ENCODE measurements at regions not wholly inside any gene's neighbourhood (a gene's known extent, or its start where the extent isn't known, plus 50 kb on each side); places are given as distances from the start of the nearest gene placed in this dataset.
A peak's percentile ranks its signal among the peaks of the same experiment; 100 is the strongest.

DNA sequence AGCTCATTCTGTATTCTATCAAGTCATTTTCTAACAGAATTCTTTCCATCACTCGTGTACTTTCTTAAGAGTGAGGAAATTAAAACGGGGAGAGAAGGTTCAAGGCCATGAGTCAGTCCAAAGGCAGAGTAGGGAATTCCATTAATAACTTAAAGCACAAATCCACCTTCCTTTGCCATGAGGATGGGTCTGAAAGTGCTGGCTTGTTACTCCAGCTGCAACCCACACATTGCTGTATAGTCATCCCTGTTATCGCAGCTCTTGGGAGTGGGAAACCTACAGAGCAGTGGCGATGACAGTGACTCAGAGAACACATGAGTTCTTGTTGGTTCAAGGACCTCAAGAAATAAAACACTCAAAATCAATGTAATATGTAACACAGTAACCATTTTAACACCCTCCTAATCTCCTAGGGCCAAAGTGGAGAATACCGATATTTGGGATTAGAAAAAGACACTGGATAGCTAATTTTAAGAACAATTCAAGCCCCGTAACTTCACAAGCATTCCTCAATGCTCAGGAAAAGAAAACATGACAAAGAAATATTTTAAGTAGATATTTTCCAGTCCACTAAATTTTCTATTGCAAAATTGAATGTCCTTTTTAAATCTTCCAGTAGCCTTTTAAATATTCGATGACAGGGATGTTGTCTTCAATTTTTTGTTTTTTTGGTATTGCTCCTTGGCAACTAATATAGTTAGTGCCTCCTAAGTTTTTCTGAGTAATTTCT is 179.9 kb upstream of the THBS1 start (continued):
- TF ChIP-seq, protein P1, sequence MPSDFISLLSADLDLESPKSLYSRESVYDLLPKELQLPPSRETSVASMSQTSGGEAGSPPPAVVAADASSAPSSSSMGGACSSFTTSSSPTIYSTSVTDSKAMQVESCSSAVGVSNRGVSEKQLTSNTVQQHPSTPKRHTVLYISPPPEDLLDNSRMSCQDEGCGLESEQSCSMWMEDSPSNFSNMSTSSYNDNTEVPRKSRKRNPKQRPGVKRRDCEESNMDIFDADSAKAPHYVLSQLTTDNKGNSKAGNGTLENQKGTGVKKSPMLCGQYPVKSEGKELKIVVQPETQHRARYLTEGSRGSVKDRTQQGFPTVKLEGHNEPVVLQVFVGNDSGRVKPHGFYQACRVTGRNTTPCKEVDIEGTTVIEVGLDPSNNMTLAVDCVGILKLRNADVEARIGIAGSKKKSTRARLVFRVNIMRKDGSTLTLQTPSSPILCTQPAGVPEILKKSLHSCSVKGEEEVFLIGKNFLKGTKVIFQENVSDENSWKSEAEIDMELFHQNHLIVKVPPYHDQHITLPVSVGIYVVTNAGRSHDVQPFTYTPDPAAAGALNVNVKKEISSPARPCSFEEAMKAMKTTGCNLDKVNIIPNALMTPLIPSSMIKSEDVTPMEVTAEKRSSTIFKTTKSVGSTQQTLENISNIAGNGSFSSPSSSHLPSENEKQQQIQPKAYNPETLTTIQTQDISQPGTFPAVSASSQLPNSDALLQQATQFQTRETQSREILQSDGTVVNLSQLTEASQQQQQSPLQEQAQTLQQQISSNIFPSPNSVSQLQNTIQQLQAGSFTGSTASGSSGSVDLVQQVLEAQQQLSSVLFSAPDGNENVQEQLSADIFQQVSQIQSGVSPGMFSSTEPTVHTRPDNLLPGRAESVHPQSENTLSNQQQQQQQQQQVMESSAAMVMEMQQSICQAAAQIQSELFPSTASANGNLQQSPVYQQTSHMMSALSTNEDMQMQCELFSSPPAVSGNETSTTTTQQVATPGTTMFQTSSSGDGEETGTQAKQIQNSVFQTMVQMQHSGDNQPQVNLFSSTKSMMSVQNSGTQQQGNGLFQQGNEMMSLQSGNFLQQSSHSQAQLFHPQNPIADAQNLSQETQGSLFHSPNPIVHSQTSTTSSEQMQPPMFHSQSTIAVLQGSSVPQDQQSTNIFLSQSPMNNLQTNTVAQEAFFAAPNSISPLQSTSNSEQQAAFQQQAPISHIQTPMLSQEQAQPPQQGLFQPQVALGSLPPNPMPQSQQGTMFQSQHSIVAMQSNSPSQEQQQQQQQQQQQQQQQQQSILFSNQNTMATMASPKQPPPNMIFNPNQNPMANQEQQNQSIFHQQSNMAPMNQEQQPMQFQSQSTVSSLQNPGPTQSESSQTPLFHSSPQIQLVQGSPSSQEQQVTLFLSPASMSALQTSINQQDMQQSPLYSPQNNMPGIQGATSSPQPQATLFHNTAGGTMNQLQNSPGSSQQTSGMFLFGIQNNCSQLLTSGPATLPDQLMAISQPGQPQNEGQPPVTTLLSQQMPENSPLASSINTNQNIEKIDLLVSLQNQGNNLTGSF (CRISPR knock-in tag; IDR thresholded peaks at IDR 0.05) = no peak

DNA sequence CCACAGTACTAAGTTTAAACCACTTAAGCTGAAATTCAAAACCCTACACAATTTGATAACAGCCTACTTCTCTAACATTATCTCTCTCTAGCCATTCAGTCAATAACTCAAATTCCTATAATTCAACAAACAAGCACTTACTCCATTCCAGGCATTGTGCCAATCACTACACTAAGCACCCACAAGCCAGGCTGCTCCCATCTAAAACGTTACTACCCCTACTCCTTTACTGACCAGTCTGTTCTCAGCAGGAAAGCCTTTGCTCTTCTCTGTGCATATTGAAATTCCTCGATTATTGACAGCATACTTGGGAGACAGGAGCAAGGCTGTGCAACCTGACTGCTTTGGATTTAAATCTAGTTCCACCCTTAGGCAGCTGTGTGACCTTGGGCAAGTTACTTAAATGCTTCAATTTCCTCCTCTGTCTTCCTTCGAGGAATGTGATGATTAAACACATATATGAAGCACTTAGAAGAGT is 177.2 kb upstream of the THBS1 start:
- no peaks in the 10 kb centered on the region; a peak in 2 of 5 replicates for H3K27me3 ChIP-seq (ENCODE audit: control insufficient read depth in 1 of 2, insufficient read depth in 2 of 2, low read length in 2 of 2)
- no peaks in the 10 kb centered on the region for H3K9me3 ChIP-seq (ENCODE audit: low read length)
- TF ChIP-seq MZF1 (CRISPR knock-in tag; IDR thresholded peaks at IDR 0.05; ENCODE audit: borderline replicate concordance) (no peak), KDM5A (IDR thresholded peaks at IDR 0.05; ENCODE audit: borderline replicate concordance, low read length) (no peak), ZSCAN9 (CRISPR knock-in tag; IDR thresholded peaks at IDR 0.05; ENCODE audit: borderline replicate concordance) (no peak), ZNF569 (CRISPR knock-in tag; IDR thresholded peaks at IDR 0.05; ENCODE audit: borderline replicate concordance) (no peak), ZNF260 (CRISPR knock-in tag; IDR thresholded peaks at IDR 0.05; ENCODE audit: borderline replicate concordance, low read depth) (no peak), SIN3B (IDR thresholded peaks at IDR 0.05; ENCODE audit: low read length) (no peak), ZNF776 (CRISPR knock-in tag; IDR thresholded peaks at IDR 0.05) (no peak), ZNF572 (CRISPR knock-in tag; IDR thresholded peaks at IDR 0.05) (no peak), ZNF75D (CRISPR knock-in tag; IDR thresholded peaks at IDR 0.05; ENCODE audit: borderline replicate concordance) (no peak), NCOA2 (CRISPR knock-in tag; IDR thresholded peaks at IDR 0.05) (no peak), NFATC3 (CRISPR knock-in tag; IDR thresholded peaks at IDR 0.05) (no peak), RXRB (CRISPR knock-in tag; IDR thresholded peaks at IDR 0.05; ENCODE audit: borderline replicate concordance) (no peak)
- TF ChIP-seq, protein P2, sequence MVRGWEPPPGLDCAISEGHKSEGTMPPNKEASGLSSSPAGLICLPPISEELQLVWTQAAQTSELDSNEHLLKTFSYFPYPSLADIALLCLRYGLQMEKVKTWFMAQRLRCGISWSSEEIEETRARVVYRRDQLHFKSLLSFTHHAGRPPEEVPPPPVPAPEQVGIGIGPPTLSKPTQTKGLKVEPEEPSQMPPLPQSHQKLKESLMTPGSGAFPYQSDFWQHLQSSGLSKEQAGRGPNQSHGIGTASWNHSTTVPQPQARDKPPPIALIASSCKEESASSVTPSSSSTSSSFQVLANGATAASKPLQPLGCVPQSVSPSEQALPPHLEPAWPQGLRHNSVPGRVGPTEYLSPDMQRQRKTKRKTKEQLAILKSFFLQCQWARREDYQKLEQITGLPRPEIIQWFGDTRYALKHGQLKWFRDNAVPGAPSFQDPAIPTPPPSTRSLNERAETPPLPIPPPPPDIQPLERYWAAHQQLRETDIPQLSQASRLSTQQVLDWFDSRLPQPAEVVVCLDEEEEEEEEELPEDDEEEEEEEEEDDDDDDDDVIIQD (CRISPR knock-in tag; IDR thresholded peaks at IDR 0.05; ENCODE audit: low read depth) = no peak
- TF ChIP-seq, protein P3, sequence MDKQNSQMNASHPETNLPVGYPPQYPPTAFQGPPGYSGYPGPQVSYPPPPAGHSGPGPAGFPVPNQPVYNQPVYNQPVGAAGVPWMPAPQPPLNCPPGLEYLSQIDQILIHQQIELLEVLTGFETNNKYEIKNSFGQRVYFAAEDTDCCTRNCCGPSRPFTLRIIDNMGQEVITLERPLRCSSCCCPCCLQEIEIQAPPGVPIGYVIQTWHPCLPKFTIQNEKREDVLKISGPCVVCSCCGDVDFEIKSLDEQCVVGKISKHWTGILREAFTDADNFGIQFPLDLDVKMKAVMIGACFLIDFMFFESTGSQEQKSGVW (CRISPR knock-in tag; IDR thresholded peaks at IDR 0.05; ENCODE audit: borderline replicate concordance) = no peak
- H3K4me1 ChIP-seq (ENCODE audit: insufficient read depth, low read length) = peaks cover 6% of the 10 kb centered on the region; the same call in 1 of the 2 replicates
- H3K36me3 ChIP-seq (replicated peaks in 1 of 2; ENCODE audit: control insufficient read depth in 1 of 2, insufficient read depth in 2 of 2, low read length in 2 of 2) = no peaks in the 10 kb centered on the region
- H3K27ac ChIP-seq (ENCODE audit: extremely low read length, insufficient read depth, low read length) = no peak overlapping the region
- intact Hi-C loops (cut with micrococcal nuclease; ENCODE audit: unreplicated experiment) (loop anchor here (5.0 kb wide), 1 partner anchor 41 kb away; no protein-coding TSS in a partner anchor), in situ Hi-C loops (cut with HindIII; ENCODE audit: extremely low pct_ligation_motif_present, low pct_unique_long_range_greater_than_20kb) (no loop called here)
- no peak overlapping the region for H2AFZ ChIP-seq (ENCODE audit: low read length)
- H3K79me2 ChIP-seq (ENCODE audit: insufficient read depth, low read length) = no peaks in the 10 kb centered on the region
- H4K20me1 ChIP-seq (ENCODE audit: insufficient read depth, low read length) = no peaks in the 10 kb centered on the region
- CTCF ChIA-PET (ENCODE audit: low intra/inter-chr PET ratio, low total read pairs) = no interaction called here
- 2% methylated on average over 3 of the region's 3 CpGs for WGBS (ENCODE audit: low lambda C conversion rate)
- ATAC-seq (no peak; the same call in 2 of the 3 replicates), FAIRE-seq (no peak), DNase-seq (ENCODE audit: low spot score) (peak; percentile 44)
- no TSS peak for BruUV-seq (replicated peaks)
- POLR2A ChIA-PET = no interaction called here
- H3K4me3 ChIP-seq (replicated peaks in 1 of 3; ENCODE audit: insufficient read depth in 1 of 3, low read depth in 2 of 3, low read length in 3 of 3) = no peak overlapping the region
- no peak overlapping the region for H3K9ac ChIP-seq (ENCODE audit: insufficient read depth, low read depth, low read length)
- H3K4me2 ChIP-seq (ENCODE audit: low read depth, low read length) = no peak overlapping the region
